ENCODE measurements at regions not wholly inside any gene's neighbourhood (a gene's known extent, or its start where the extent isn't known, plus 50 kb on each side); places are given as distances from the start of the nearest gene placed in this dataset.
"Not testable (repeated sequence)": the region's sequence is repeated elsewhere in the genome, so short reads cannot be mapped to it uniquely, and the experiment has no call there.

GRCh38 chr4:52442524-52442923 lies 216.6 kb downstream of the USP46 start:
- H3K36me3 ChIP-seq (ENCODE audit: control insufficient read depth, insufficient read depth, low read length); CTCF ChIA-PET: not testable (repeated sequence)
- WGBS, 2 experiments (ENCODE audit: extremely low coverage in 2 of 2, insufficient read length in 1 of 2), result no CpG with 5 or more reads among the region's 1 CpG

More at GRCh38 chr4:52442524-52442923, 216.6 kb downstream of the USP46 start:
- H3K18ac ChIP-seq (ENCODE audit: low read depth, low read length); H2AK9ac ChIP-seq (replicated peaks; ENCODE audit: low read depth, low read length, poor library complexity); H3K14ac ChIP-seq (replicated peaks; ENCODE audit: low read depth, low read length); H3K4me3 ChIP-seq (ENCODE audit: insufficient read depth, low read depth, low read length); H3K27ac ChIP-seq (ENCODE audit: insufficient read depth, low read length); H3K4me2 ChIP-seq (ENCODE audit: low read depth, low read length); H3K9ac ChIP-seq (ENCODE audit: low read depth, low read length); H3K23ac ChIP-seq (ENCODE audit: low read depth, low read length); H4K20me1 ChIP-seq (ENCODE audit: insufficient read depth, low read length); H2BK15ac ChIP-seq (ENCODE audit: low read depth, low read length); H2BK5ac ChIP-seq (ENCODE audit: low read depth, low read length, poor library complexity, severe bottlenecking); H3K4me1 ChIP-seq (ENCODE audit: control insufficient read depth, insufficient read depth, low read length); BruUV-seq (replicated peaks); H3K9me1 ChIP-seq (ENCODE audit: insufficient read depth, low read length); ATAC-seq (ENCODE audit: low read depth); H2AK5ac ChIP-seq (ENCODE audit: low read depth, low read length); intact Hi-C loops (cut with micrococcal nuclease); H3K56ac ChIP-seq (ENCODE audit: extremely low read depth, insufficient read depth, low read length); H3K9me3 ChIP-seq (ENCODE audit: control insufficient read depth, insufficient read depth, low read length); H3K4ac ChIP-seq (ENCODE audit: low read depth, low read length); H2AFZ ChIP-seq (replicated peaks; ENCODE audit: low read length, poor library complexity); H2BK120ac ChIP-seq (ENCODE audit: low read depth, low read length); DNase-seq; H4K91ac ChIP-seq (ENCODE audit: insufficient read depth, low read depth, low read length); H3K27me3 ChIP-seq (ENCODE audit: control insufficient read depth, insufficient read depth, low read length); H4K5ac ChIP-seq (ENCODE audit: low read depth, low read length); H4K8ac ChIP-seq (ENCODE audit: low read depth in 2 of 2, low read length in 2 of 2); dilution Hi-C loops (cut with HindIII; ENCODE audit: low sequenced_read_pairs, unreplicated experiment); H3K79me1 ChIP-seq (ENCODE audit: low read depth in 1 of 2, low read length in 2 of 2); H2BK20ac ChIP-seq (ENCODE audit: low read depth, low read length); in situ Hi-C loops (cut with MboI; ENCODE audit: low sequenced_read_pairs); POLR2A ChIA-PET (ENCODE audit: unreplicated experiment): not testable (repeated sequence)
